Upper lobe of left lung (tissue), 4 donors: ENCODE measurements at regions not wholly inside any gene's neighbourhood (a gene's known extent, or its start where the extent isn't known, plus 50 kb on each side); places are given as distances from the start of the nearest gene placed in this dataset.

Experiments
- CTCF ChIP-seq, 6 experiments: fragments of 450-650 bp in 4 of 6; fragments of 200-600 bp in 2 of 6; sonication (generic) in 2 of 6; IDR thresholded peaks; one replicate each; pipeline ENCODE4 v1.5.1; 2016 to 2019; ENCODE audit warnings: antibody characterized with exemption in 6 of 6
- EP300 ChIP-seq, 4 donors: sonication (generic); formaldehyde crosslinking; IDR thresholded peaks; one replicate each; pipeline ENCODE4 v1.5.1; 2017; ENCODE audit warnings: antibody characterized with exemption in 4 of 4, control low read depth in 2 of 4

- no peak for TF ChIP-seq CTCF (IDR thresholded peaks at IDR 0.05)
- no peak for TF ChIP-seq EP300 (IDR thresholded peaks at IDR 0.05)
Observed at GRCh38 chr12:13597166-13597565, 384.2 kb downstream of the GRIN2B start.
